GM04503 (cell line): ENCODE measurements at regions not wholly inside any gene's neighbourhood (a gene's known extent, or its start where the extent isn't known, plus 50 kb on each side); places are given as distances from the start of the nearest gene placed in this dataset.
"Not testable (repeated sequence)": the region's sequence is repeated elsewhere in the genome, so short reads cannot be mapped to it uniquely, and the experiment has no call there.

Source experiments
- DNase-seq: peaks from one replicate; pipeline ENCODE4 v3.0.0-alpha.2; 2012; ENCODE audit warnings: low read depth

- no peak for DNase-seq
These were observed 744.8 kb downstream of the PCDH17 start for GRCh38 chr13:58376349-58376748.

GRCh38 chr13:58376775-58377174 lies 745.2 kb downstream of the PCDH17 start:
- no peak for DNase-seq

- no peak for DNase-seq
These were observed 747.7 kb downstream of the PCDH17 start for GRCh38 chr13:58379221-58379620.

GRCh38 chr13:58385336-58385735 lies 753.8 kb downstream of the PCDH17 start:
- DNase-seq = not testable (repeated sequence)

GRCh38 chr13:58397596-58398387 lies 766.2 kb downstream of the PCDH17 start:
- no peak for DNase-seq

GRCh38 chr13:58399263-58399662 lies 767.7 kb downstream of the PCDH17 start:
- DNase-seq = no peak

- DNase-seq = no peak
These were observed 775.0 kb downstream of the PCDH17 start for GRCh38 chr13:58406545-58406944.

- no peak for DNase-seq
These were observed 798.4 kb downstream of the PCDH17 start for GRCh38 chr13:58429917-58430316.

GRCh38 chr13:58434943-58435342 lies 803.4 kb downstream of the PCDH17 start:
- DNase-seq = no peak

GRCh38 chr13:58437427-58437826 lies 805.9 kb downstream of the PCDH17 start:
- DNase-seq = no peak

- DNase-seq = no peak
These were observed 815.4 kb downstream of the PCDH17 start for GRCh38 chr13:58446979-58447378.

GRCh38 chr13:58452123-58452623 lies 820.6 kb downstream of the PCDH17 start:
- DNase-seq = no peak

- DNase-seq = no peak
These were observed 823.5 kb downstream of the PCDH17 start for GRCh38 chr13:58455094-58455493.

GRCh38 chr13:58461217-58461616 lies 829.7 kb downstream of the PCDH17 start:
- DNase-seq = no peak

- DNase-seq = no peak
These were observed 832.3 kb downstream of the PCDH17 start for GRCh38 chr13:58463841-58464240.

GRCh38 chr13:58467176-58467575 lies 835.6 kb downstream of the PCDH17 start:
- DNase-seq = no peak

- no peak for DNase-seq
These were observed 840.9 kb downstream of the PCDH17 start for GRCh38 chr13:58472483-58472882.

- no peak for DNase-seq
These were observed 843.0 kb downstream of the PCDH17 start for GRCh38 chr13:58474581-58474980.

GRCh38 chr13:58476206-58476918 lies 844.8 kb downstream of the PCDH17 start:
- no peak for DNase-seq

- DNase-seq = no peak
These were observed 847.3 kb downstream of the PCDH17 start for GRCh38 chr13:58478858-58479257.

GRCh38 chr13:58480061-58480460 lies 848.5 kb downstream of the PCDH17 start:
- DNase-seq = no peak

GRCh38 chr13:58488251-58488650 lies 856.7 kb downstream of the PCDH17 start:
- DNase-seq = no peak

GRCh38 chr13:58495668-58496067 lies 864.1 kb downstream of the PCDH17 start:
- DNase-seq = no peak
